ENCODE measurements at regions not wholly inside any gene's neighbourhood (a gene's known extent, or its start where the extent isn't known, plus 50 kb on each side); places are given as distances from the start of the nearest gene placed in this dataset.

DNA sequence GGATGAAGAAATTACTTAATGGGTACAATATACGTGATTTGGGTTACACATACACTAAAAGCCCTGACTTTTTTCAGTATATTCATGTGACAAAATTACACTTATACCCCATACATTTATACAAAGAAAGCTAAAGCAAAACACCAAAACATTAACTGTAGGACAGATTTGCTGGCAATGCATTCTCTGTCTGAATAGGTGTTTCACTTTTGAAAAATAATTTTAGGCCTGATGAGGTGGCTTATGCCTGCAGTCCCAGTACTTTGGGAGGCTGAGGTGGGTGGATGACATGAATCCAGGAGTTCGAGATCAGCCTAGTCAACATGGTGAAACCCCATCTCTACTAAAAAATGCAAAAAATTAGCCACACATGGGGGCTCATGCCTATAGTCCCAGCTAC lies 301.5 kb upstream of the FAM98A start:
- no peaks in the 10 kb centered on the region for H3K27me3 ChIP-seq (replicated peaks; ENCODE audit: control insufficient read depth, insufficient read depth, low read length, poor library complexity, severe bottlenecking)
- H3K36me3 ChIP-seq (ENCODE audit: control insufficient read depth, insufficient read depth, low read length): no peaks in the 10 kb centered on the region
- no peaks in the 10 kb centered on the region for H3K9me3 ChIP-seq (ENCODE audit: control insufficient read depth, low read length)
- no peaks in the 10 kb centered on the region for H3K4me1 ChIP-seq (ENCODE audit: control insufficient read depth, insufficient read depth, low read length, poor library complexity, severe bottlenecking)
- DNase-seq: no peak
- no peak overlapping the region for H3K27ac ChIP-seq (ENCODE audit: insufficient read depth, low read length, poor library complexity, severe bottlenecking)
- no peak overlapping the region for H3K4me3 ChIP-seq (ENCODE audit: insufficient read depth, low read depth, low read length, poor library complexity, severe bottlenecking)

DNA sequence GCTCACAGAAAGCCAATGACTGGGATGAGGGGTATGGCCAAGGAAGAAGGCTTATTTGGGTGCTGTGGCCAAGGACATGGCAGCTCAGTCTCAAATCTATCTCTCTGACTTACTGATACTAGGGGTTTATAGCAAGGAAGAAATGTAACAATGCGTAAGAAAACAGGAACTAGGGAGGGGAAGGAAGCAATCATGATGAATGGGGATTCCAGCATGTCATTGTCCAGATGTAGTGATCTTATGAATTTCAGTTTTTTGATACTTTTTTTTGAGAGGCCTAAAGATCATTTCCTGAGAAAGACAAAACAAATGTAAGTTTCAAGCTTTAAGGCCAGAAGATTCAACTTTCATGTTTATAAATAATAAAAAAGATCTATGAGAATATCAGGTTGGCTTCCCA lies 298.6 kb upstream of the FAM98A start:
- Histone ChIP-seq H3K9me3 (ENCODE audit: control insufficient read depth, low read length) (no peaks in the 10 kb centered on the region), H3K4me1 (ENCODE audit: control insufficient read depth, insufficient read depth, low read length, poor library complexity, severe bottlenecking) (no peaks in the 10 kb centered on the region), H3K27ac (ENCODE audit: insufficient read depth, low read length, poor library complexity, severe bottlenecking) (no peak overlapping the region), H3K27me3 (replicated peaks; ENCODE audit: control insufficient read depth, insufficient read depth, low read length, poor library complexity, severe bottlenecking) (no peaks in the 10 kb centered on the region), H3K36me3 (ENCODE audit: control insufficient read depth, insufficient read depth, low read length) (no peaks in the 10 kb centered on the region), H3K4me3 (ENCODE audit: insufficient read depth, low read depth, low read length, poor library complexity, severe bottlenecking) (no peak overlapping the region)
- no peak for DNase-seq

DNA sequence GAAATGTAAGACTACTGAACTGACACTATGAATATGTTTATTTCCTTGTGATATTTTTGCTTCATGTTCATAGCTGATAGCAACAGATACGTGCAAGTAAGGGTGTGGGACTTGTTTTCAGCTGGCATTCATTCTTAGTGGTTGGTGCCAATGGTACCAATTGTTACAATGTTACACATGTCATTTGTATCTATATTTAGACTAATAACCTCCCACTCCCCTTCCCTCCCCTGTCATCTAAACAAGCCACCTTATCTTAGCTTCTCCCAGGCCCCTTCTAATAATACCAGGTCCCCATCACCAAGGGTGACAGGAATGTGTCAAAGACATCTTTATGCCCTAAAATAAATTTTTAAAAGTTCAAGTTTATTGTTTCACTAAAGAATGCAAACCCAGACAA lies 294.7 kb upstream of the FAM98A start:
- Histone ChIP-seq H3K27ac (ENCODE audit: insufficient read depth, low read length, poor library complexity, severe bottlenecking) (no peak overlapping the region), H3K4me1 (ENCODE audit: control insufficient read depth, insufficient read depth, low read length, poor library complexity, severe bottlenecking) (no peaks in the 10 kb centered on the region), H3K9me3 (ENCODE audit: control insufficient read depth, low read length) (no peaks in the 10 kb centered on the region), H3K27me3 (replicated peaks; ENCODE audit: control insufficient read depth, insufficient read depth, low read length, poor library complexity, severe bottlenecking) (no peaks in the 10 kb centered on the region), H3K4me3 (ENCODE audit: insufficient read depth, low read depth, low read length, poor library complexity, severe bottlenecking) (no peak overlapping the region), H3K36me3 (ENCODE audit: control insufficient read depth, insufficient read depth, low read length) (no peaks in the 10 kb centered on the region)
- no peak for DNase-seq

DNA sequence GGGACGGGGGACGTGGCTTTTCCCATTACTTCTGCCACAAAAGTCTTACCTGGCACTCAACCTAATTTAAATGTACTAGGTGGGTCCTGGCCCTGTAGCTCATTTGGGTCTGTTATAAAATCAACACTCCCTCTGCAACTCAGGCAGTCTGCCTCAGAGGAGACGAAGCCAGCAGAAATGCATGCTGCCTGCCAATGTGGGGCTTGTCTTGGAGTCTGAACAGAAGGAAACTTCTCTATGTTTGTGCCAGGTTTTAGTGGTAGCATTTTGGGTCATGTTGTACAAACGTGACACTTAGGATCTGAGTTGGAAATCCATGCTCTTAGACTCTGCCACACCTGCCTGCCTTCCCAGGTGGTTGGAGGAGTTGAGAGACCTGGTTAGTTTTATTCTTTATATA lies 292.5 kb upstream of the FAM98A start:
- H3K4me1 ChIP-seq (ENCODE audit: control insufficient read depth, insufficient read depth, low read length, poor library complexity, severe bottlenecking): no peaks in the 10 kb centered on the region
- no peak overlapping the region for H3K27ac ChIP-seq (ENCODE audit: insufficient read depth, low read length, poor library complexity, severe bottlenecking)
- no peaks in the 10 kb centered on the region for H3K36me3 ChIP-seq (ENCODE audit: control insufficient read depth, insufficient read depth, low read length)
- no peak overlapping the region for H3K4me3 ChIP-seq (ENCODE audit: insufficient read depth, low read depth, low read length, poor library complexity, severe bottlenecking)
- H3K27me3 ChIP-seq (replicated peaks; ENCODE audit: control insufficient read depth, insufficient read depth, low read length, poor library complexity, severe bottlenecking): no peaks in the 10 kb centered on the region
- H3K9me3 ChIP-seq (ENCODE audit: control insufficient read depth, low read length): no peaks in the 10 kb centered on the region
- DNase-seq: no peak

DNA sequence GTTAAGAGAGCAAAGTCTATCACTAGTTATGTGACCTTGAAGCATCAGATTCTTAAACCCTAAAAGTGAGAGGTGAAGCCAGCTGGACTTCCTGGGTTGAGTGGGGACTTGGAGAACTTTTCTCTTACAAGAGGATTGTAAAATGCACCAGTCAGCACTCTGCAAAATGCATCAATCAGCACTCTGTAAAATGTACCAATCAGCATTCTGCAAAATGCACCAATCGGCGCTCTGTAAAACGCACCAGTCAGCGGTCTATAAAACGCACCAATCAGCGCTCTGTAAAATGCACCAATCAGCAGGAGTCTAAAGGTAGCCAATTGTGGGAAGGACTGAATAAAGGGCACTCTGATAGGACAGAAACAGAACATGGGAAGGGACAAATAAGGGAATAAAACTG lies 291.6 kb upstream of the FAM98A start:
- Histone ChIP-seq H3K4me1 (ENCODE audit: control insufficient read depth, insufficient read depth, low read length, poor library complexity, severe bottlenecking) (no peaks in the 10 kb centered on the region), H3K27ac (ENCODE audit: insufficient read depth, low read length, poor library complexity, severe bottlenecking) (no peak overlapping the region), H3K4me3 (ENCODE audit: insufficient read depth, low read depth, low read length, poor library complexity, severe bottlenecking) (no peak overlapping the region), H3K9me3 (ENCODE audit: control insufficient read depth, low read length) (no peaks in the 10 kb centered on the region), H3K27me3 (replicated peaks; ENCODE audit: control insufficient read depth, insufficient read depth, low read length, poor library complexity, severe bottlenecking) (no peaks in the 10 kb centered on the region), H3K36me3 (ENCODE audit: control insufficient read depth, insufficient read depth, low read length) (no peaks in the 10 kb centered on the region)
- no peak for DNase-seq

DNA sequence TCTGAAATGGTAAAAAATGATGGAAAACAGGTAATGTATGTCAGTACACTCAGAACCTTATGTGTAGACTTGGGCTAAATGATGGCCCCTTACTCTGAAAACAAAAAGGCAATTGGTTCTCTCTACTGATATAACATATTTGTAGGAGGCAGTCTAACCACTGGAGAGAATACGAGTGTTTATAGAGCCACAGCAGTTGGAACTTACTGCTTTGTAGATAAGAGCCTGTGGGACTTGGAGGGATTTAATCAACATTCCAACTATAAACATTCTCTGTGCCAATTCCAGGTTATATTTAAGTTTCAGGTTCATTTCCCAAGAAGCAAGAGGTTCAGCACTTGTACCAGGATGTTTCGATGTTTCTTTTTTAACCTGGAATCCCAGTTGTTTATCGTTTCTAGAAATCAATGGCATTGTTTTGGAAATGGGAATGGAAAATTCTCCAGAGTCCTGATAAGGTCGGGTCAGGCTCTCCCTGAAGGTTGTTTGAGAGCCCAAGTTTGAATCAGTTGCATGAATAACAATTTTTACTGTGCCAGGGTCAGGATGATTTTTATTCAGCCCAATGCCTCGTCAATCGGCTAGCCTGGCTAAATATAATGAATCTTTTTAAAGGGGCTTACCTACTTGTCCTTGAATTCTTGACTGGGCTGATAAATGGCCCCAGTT lies 278.4 kb upstream of the FAM98A start:
- no peaks in the 10 kb centered on the region for H3K9me3 ChIP-seq (ENCODE audit: control insufficient read depth, low read length)
- no peaks in the 10 kb centered on the region for H3K27me3 ChIP-seq (replicated peaks; ENCODE audit: control insufficient read depth, insufficient read depth, low read length, poor library complexity, severe bottlenecking)
- no peaks in the 10 kb centered on the region for H3K36me3 ChIP-seq (ENCODE audit: control insufficient read depth, insufficient read depth, low read length)
- no peaks in the 10 kb centered on the region for H3K4me1 ChIP-seq (ENCODE audit: control insufficient read depth, insufficient read depth, low read length, poor library complexity, severe bottlenecking)
- H3K4me3 ChIP-seq (ENCODE audit: insufficient read depth, low read depth, low read length, poor library complexity, severe bottlenecking): no peak overlapping the region
- H3K27ac ChIP-seq (ENCODE audit: insufficient read depth, low read length, poor library complexity, severe bottlenecking): no peak overlapping the region
- DNase-seq: no peak

DNA sequence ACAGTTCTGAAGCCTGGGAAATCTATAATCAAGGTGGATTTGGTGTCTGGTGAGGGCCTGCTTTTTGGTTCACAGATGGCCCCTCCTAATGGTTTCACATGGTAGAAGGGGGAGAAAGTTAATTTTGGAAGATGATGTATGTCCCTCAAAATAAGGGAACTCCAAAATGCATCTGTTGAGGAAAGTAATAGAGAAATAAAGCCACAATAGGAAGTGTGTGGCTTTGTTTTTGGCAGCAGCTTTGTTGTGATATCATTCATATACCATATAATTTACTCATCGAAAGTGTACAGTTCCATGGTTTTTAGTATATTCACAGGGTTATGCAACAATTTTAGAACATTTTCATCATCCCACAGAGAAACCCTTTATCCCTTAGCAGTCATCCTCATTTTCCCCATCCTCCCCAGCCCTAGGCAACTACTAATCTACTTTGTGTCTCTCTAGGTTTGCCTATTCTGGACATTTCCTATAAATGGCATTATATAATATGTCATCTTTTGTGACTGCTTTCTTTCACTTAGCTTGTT lies 274.0 kb upstream of the FAM98A start:
- no peaks in the 10 kb centered on the region for H3K27me3 ChIP-seq (replicated peaks; ENCODE audit: control insufficient read depth, insufficient read depth, low read length, poor library complexity, severe bottlenecking)
- no peak overlapping the region for H3K4me3 ChIP-seq (ENCODE audit: insufficient read depth, low read depth, low read length, poor library complexity, severe bottlenecking)
- H3K36me3 ChIP-seq (ENCODE audit: control insufficient read depth, insufficient read depth, low read length): no peaks in the 10 kb centered on the region
- H3K27ac ChIP-seq (ENCODE audit: insufficient read depth, low read length, poor library complexity, severe bottlenecking): no peak overlapping the region
- H3K9me3 ChIP-seq (ENCODE audit: control insufficient read depth, low read length): peaks cover 7% of the 10 kb centered on the region
- no peak for DNase-seq
- H3K4me1 ChIP-seq (ENCODE audit: control insufficient read depth, insufficient read depth, low read length, poor library complexity, severe bottlenecking): no peaks in the 10 kb centered on the region

DNA sequence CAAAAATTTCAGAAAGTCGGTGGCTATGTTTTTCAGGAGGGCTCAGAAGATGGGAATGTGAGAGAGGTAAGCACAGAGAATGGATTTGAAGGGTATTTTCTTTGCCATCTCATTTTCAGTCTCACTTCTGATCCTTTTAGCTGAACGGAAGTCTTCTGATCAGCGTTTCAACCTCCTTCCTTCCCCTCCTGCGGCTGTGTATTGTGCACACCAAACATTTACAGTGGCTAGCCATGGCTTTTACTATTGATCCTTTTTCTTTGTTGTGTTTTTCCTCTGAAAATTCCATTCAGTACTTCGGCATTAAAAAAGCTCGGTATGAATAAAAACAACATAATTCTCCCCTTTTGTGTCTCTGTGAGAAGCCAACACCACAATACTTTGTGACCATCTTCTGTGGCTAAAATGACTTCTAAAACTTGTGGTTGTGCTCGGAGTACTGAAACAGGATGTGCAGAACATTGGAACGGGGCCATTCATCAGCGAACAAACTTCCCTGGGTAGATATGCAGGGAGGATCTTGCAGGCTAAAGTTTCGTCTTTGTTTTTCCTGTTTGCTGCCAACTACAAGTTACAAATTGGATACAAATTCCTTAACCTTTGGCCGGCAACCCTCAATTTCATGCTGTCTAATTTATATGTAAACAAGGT lies 260.8 kb upstream of the FAM98A start:
- Histone ChIP-seq H3K27ac (ENCODE audit: insufficient read depth, low read length, poor library complexity, severe bottlenecking) (no peak overlapping the region), H3K27me3 (replicated peaks; ENCODE audit: control insufficient read depth, insufficient read depth, low read length, poor library complexity, severe bottlenecking) (no peaks in the 10 kb centered on the region), H3K4me1 (ENCODE audit: control insufficient read depth, insufficient read depth, low read length, poor library complexity, severe bottlenecking) (no peaks in the 10 kb centered on the region), H3K9me3 (ENCODE audit: control insufficient read depth, low read length) (no peaks in the 10 kb centered on the region), H3K36me3 (ENCODE audit: control insufficient read depth, insufficient read depth, low read length) (no peaks in the 10 kb centered on the region), H3K4me3 (ENCODE audit: insufficient read depth, low read depth, low read length, poor library complexity, severe bottlenecking) (no peak overlapping the region)
- DNase-seq: no peak

DNA sequence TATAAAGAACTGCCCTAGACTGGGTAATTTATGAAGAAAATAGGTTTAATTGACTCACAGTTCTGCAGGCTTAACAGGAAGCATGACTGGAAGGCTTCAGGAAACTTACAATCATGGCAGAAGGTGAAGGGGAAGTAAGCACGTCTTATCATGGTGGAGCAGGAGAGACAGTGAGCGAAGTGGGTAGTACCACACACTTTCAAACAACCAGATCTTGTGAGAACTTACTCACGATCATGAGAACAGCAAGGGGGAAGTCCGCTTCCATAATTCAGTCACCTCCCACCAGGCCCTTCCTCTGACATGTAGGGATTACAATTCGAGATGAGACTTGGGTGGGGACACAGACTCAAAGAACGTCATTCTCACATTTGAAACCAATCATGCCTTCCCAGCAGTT lies 260.1 kb upstream of the FAM98A start:
- no peak for DNase-seq
- H3K36me3 ChIP-seq (ENCODE audit: control insufficient read depth, insufficient read depth, low read length): no peaks in the 10 kb centered on the region
- no peak overlapping the region for H3K4me3 ChIP-seq (ENCODE audit: insufficient read depth, low read depth, low read length, poor library complexity, severe bottlenecking)
- no peak overlapping the region for H3K27ac ChIP-seq (ENCODE audit: insufficient read depth, low read length, poor library complexity, severe bottlenecking)
- no peaks in the 10 kb centered on the region for H3K9me3 ChIP-seq (ENCODE audit: control insufficient read depth, low read length)
- H3K27me3 ChIP-seq (replicated peaks; ENCODE audit: control insufficient read depth, insufficient read depth, low read length, poor library complexity, severe bottlenecking): no peaks in the 10 kb centered on the region
- H3K4me1 ChIP-seq (ENCODE audit: control insufficient read depth, insufficient read depth, low read length, poor library complexity, severe bottlenecking): no peaks in the 10 kb centered on the region

DNA sequence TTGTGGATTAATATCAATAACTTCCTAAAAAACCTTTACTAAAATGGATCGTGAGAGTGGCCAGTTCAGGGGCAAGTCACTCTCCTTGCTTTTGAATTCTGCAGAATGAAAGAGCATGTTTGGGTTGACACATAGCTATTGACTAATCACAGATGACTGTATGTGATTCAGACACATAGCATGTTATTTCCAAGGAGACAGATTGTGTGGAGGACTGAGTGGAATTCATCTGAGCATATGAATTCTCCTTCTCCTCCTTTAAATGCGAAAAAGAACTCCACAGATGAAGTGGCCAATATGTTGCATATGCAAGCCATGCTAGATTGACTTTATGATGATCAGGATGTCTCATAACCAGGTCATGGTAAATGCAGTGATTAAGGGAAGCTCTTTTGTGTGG lies 249.4 kb upstream of the FAM98A start:
- H3K36me3 ChIP-seq (ENCODE audit: control insufficient read depth, insufficient read depth, low read length): no peaks in the 10 kb centered on the region
- H3K27ac ChIP-seq (ENCODE audit: insufficient read depth, low read length, poor library complexity, severe bottlenecking): no peak overlapping the region
- DNase-seq: no peak
- H3K27me3 ChIP-seq (replicated peaks; ENCODE audit: control insufficient read depth, insufficient read depth, low read length, poor library complexity, severe bottlenecking): no peaks in the 10 kb centered on the region
- no peaks in the 10 kb centered on the region for H3K9me3 ChIP-seq (ENCODE audit: control insufficient read depth, low read length)
- no peak overlapping the region for H3K4me3 ChIP-seq (ENCODE audit: insufficient read depth, low read depth, low read length, poor library complexity, severe bottlenecking)
- H3K4me1 ChIP-seq (ENCODE audit: control insufficient read depth, insufficient read depth, low read length, poor library complexity, severe bottlenecking): no peaks in the 10 kb centered on the region
